HepG2 (cell line): ENCODE measurements at regions not wholly inside any gene's neighbourhood (a gene's known extent, or its start where the extent isn't known, plus 50 kb on each side); places are given as distances from the start of the nearest gene placed in this dataset.

Experiments
- CTCF ChIP-seq: sonication (generic); formaldehyde crosslinking; IDR thresholded peaks from 2 replicates; pipeline ENCODE4 v1.5.0; 2020; ENCODE audit warnings: mild to moderate bottlenecking, missing genetic modification reagents, moderate library complexity
- FOXA3 ChIP-seq: IDR thresholded peaks from 2 replicates; pipeline ENCODE4 v1.6.1; 2016; ENCODE audit warnings: missing genetic modification reagents, missing compliant biosample characterization
- GRHL1 ChIP-seq: sonication (generic); formaldehyde crosslinking; conservative IDR thresholded peaks from 2 replicates; pipeline ENCODE4 v1.8.0; 2022; ENCODE audit warnings: missing genetic modification reagents
- IKZF5 ChIP-seq: IDR thresholded peaks from 2 replicates; pipeline ENCODE4 v1.6.1; 2018; ENCODE audit warnings: missing genetic modification reagents, mild to moderate bottlenecking, missing compliant biosample characterization
- NCOA5 ChIP-seq: sonication (generic); formaldehyde crosslinking; IDR thresholded peaks from 2 replicates; pipeline ENCODE4 v1.4.0; 2020; ENCODE audit warnings: missing genetic modification reagents
- POLR2G ChIP-seq: fragments of 200-400 bp; formaldehyde crosslinking; IDR thresholded peaks from 2 replicates; pipeline ENCODE4 v1.6.1; 2018; ENCODE audit warnings: mild to moderate bottlenecking, low read depth, low read length, moderate library complexity
- SNAPC5 ChIP-seq: sonication (generic); formaldehyde crosslinking; IDR thresholded peaks from 2 replicates; pipeline ENCODE4 v1.8.1; 2023; ENCODE audit warnings: mild to moderate bottlenecking, missing genetic modification reagents, borderline replicate concordance
- TOE1 ChIP-seq: sonication (generic); formaldehyde crosslinking; IDR thresholded peaks from 2 replicates; pipeline ENCODE4 v1.4.0; 2020; ENCODE audit warnings: mild to moderate bottlenecking, missing genetic modification reagents
- TOPORS ChIP-seq: sonication (generic); formaldehyde crosslinking; IDR thresholded peaks from 2 replicates; pipeline ENCODE4 v1.8.0; 2023; ENCODE audit warnings: mild to moderate bottlenecking, missing genetic modification reagents
- ZGPAT ChIP-seq: IDR thresholded peaks from 2 replicates; pipeline ENCODE4 v1.6.1; 2016; ENCODE audit warnings: mild to moderate bottlenecking
- ZHX2 ChIP-seq, 2 experiments: sonication (generic) in 1 of 2; formaldehyde crosslinking in 1 of 2; IDR thresholded peaks; 2 replicates each; pipeline versions ENCODE4 v1.6.1 to v1.9.0; 2014 to 2022; ENCODE audit warnings: antibody characterized with exemption in 1 of 2, borderline replicate concordance in 1 of 2, inconsistent platforms in 1 of 2, low read depth in 1 of 2, missing genetic modification reagents in 1 of 2
- ZMAT3 ChIP-seq: sonication (generic); formaldehyde crosslinking; conservative IDR thresholded peaks from 2 replicates; pipeline ENCODE4 v1.7.0; 2021; ENCODE audit warnings: missing genetic modification reagents
- ZNF205 ChIP-seq: IDR thresholded peaks from 2 replicates; pipeline ENCODE4 v1.6.1; 2018; ENCODE audit warnings: missing biosample characterization, missing genetic modification reagents
- ZNF562 ChIP-seq: sonication (generic); formaldehyde crosslinking; IDR thresholded peaks from 2 replicates; pipeline ENCODE4 v1.8.0; 2022; ENCODE audit warnings: missing genetic modification reagents, borderline replicate concordance
- ZNF850 ChIP-seq: sonication (generic); formaldehyde crosslinking; conservative IDR thresholded peaks from 2 replicates; pipeline ENCODE4 v1.9.0; 2021; ENCODE audit warnings: mild to moderate bottlenecking, missing genetic modification reagents

- 0 out of 2 replicates have a peak, but pooled peaks have one; percentile 24 for TF ChIP-seq ZHX2 (IDR thresholded peaks at IDR 0.05; ENCODE audit: low read depth)
- peak; percentile 38; the same call in 1 of the 2 replicates for TF ChIP-seq ZHX2 (CRISPR knock-in tag; IDR thresholded peaks at IDR 0.05; ENCODE audit: borderline replicate concordance)
- TF ChIP-seq TOPORS (CRISPR knock-in tag): no peak
- TF ChIP-seq FOXA3 (CRISPR knock-in tag): peak; percentile 98
- no peak for TF ChIP-seq ZNF562 (CRISPR knock-in tag)
- 0 out of 2 replicates have a peak, but pooled peaks have one; percentile 83 for TF ChIP-seq IKZF5
- TF ChIP-seq SNAPC5: 0 out of 2 replicates have a peak, but pooled peaks have one; percentile 71
- no peak; the same call in 1 of the 2 replicates for TF ChIP-seq TOE1
- no peak for TF ChIP-seq ZNF850 (CRISPR knock-in tag)
- peak; percentile 92 for TF ChIP-seq ZNF205 (CRISPR knock-in tag)
- TF ChIP-seq CTCF (CRISPR knock-in tag): no peak
- peak; percentile 80; the same call in 1 of the 2 replicates for TF ChIP-seq ZMAT3 (CRISPR knock-in tag)
- TF ChIP-seq ZGPAT (CRISPR knock-in tag): peak; percentile 96
- no peak for TF ChIP-seq GRHL1 (CRISPR knock-in tag)
- 0 out of 2 replicates have a peak, but pooled peaks have one; percentile 31 for TF ChIP-seq POLR2G
- TF ChIP-seq NCOA5 (CRISPR knock-in tag): no peak
Measured at GRCh38 chr2:167814881-167815718, 432.3 kb downstream of the STK39 start (continued).
